ENCODE measurements at regions not wholly inside any gene's neighbourhood (a gene's known extent, or its start where the extent isn't known, plus 50 kb on each side); places are given as distances from the start of the nearest gene placed in this dataset.

GRCh38 chr4:127419431-127419830 lies 213.3 kb upstream of the INTU start:
- TF ChIP-seq CTCF (IDR thresholded peaks at IDR 0.05) (no peak), POLR2A (IDR thresholded peaks at IDR 0.05) (no peak)
